ENCODE measurements at regions not wholly inside any gene's neighbourhood (a gene's known extent, or its start where the extent isn't known, plus 50 kb on each side); places are given as distances from the start of the nearest gene placed in this dataset.

GRCh38 chr1:48080331-48081255 is 83.4 kb upstream of the TRABD2B start:
- H3K27me3 ChIP-seq (ENCODE audit: control insufficient read depth, insufficient read depth, low read length) = no peaks in the 10 kb centered on the region
- H3K23ac ChIP-seq (ENCODE audit: low read depth, low read length) = no peak overlapping the region
- H4K5ac ChIP-seq (ENCODE audit: low read depth, low read length) = no peak overlapping the region
- H4K20me1 ChIP-seq (ENCODE audit: insufficient read depth, low read length) = no peaks in the 10 kb centered on the region
- no peak overlapping the region for H3K9ac ChIP-seq (ENCODE audit: low read depth, low read length)
- TF ChIP-seq SMC3 (IDR thresholded peaks at IDR 0.05; ENCODE audit: low read depth, low read length) (no peak), FOS (IDR thresholded peaks at IDR 0.05; ENCODE audit: low read depth, low read length) (no peak), CHD1 (IDR thresholded peaks at IDR 0.05; ENCODE audit: low read depth, low read length) (no peak), RCOR1 (IDR thresholded peaks at IDR 0.05; ENCODE audit: insufficient replicate concordance, low read length) (no peak), MAZ (IDR thresholded peaks at IDR 0.05; ENCODE audit: borderline replicate concordance, low read depth, low read length) (no peak)
- TF ChIP-seq, protein P1, sequence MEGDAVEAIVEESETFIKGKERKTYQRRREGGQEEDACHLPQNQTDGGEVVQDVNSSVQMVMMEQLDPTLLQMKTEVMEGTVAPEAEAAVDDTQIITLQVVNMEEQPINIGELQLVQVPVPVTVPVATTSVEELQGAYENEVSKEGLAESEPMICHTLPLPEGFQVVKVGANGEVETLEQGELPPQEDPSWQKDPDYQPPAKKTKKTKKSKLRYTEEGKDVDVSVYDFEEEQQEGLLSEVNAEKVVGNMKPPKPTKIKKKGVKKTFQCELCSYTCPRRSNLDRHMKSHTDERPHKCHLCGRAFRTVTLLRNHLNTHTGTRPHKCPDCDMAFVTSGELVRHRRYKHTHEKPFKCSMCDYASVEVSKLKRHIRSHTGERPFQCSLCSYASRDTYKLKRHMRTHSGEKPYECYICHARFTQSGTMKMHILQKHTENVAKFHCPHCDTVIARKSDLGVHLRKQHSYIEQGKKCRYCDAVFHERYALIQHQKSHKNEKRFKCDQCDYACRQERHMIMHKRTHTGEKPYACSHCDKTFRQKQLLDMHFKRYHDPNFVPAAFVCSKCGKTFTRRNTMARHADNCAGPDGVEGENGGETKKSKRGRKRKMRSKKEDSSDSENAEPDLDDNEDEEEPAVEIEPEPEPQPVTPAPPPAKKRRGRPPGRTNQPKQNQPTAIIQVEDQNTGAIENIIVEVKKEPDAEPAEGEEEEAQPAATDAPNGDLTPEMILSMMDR (conservative IDR thresholded peaks at IDR 0.05; ENCODE audit: low read depth, low read length) = no peak
- H2BK15ac ChIP-seq (ENCODE audit: low read depth, low read length) = no peak overlapping the region
- H3K56ac ChIP-seq (ENCODE audit: extremely low read depth, insufficient read depth, low read length) = no peak overlapping the region
- no peaks in the 10 kb centered on the region for H3K9me3 ChIP-seq (ENCODE audit: control insufficient read depth, insufficient read depth, low read length)
- no peaks in the 10 kb centered on the region for H3K9me1 ChIP-seq (ENCODE audit: insufficient read depth, low read length)
- no peaks in the 10 kb centered on the region for H3K36me3 ChIP-seq (ENCODE audit: control insufficient read depth, insufficient read depth, low read length)
- H3K4me3 ChIP-seq (ENCODE audit: insufficient read depth, low read depth, low read length) = no peak overlapping the region
- H2BK20ac ChIP-seq (ENCODE audit: low read depth, low read length) = no peak overlapping the region
- 10% methylated on average over 2 of the region's 6 CpGs; no CpG with 5 or more reads in 1 of the 2 experiments for WGBS, 2 experiments (ENCODE audit: extremely low coverage in 2 of 2, insufficient read length in 1 of 2)
- no peak overlapping the region for H3K27ac ChIP-seq (ENCODE audit: insufficient read depth, low read length)
- H3K14ac ChIP-seq (replicated peaks; ENCODE audit: low read depth, low read length) = no peak overlapping the region
- H3K18ac ChIP-seq (ENCODE audit: low read depth, low read length) = no peak overlapping the region
- ATAC-seq (ENCODE audit: low read depth) (no peak), DNase-seq (no peak)
- no peaks in the 10 kb centered on the region for H3K79me1 ChIP-seq (ENCODE audit: low read depth in 1 of 2, low read length in 2 of 2)
- no peak overlapping the region for H2AK9ac ChIP-seq (replicated peaks; ENCODE audit: low read depth, low read length, poor library complexity)
- H4K8ac ChIP-seq (ENCODE audit: low read depth in 2 of 2, low read length in 2 of 2) = no peak overlapping the region
- no peaks in the 10 kb centered on the region for H3K4me1 ChIP-seq (ENCODE audit: control insufficient read depth, insufficient read depth, low read length)
- no peak overlapping the region for H3K4me2 ChIP-seq (ENCODE audit: low read depth, low read length)
- ChIA-PET CTCF (no interaction called here), POLR2A (ENCODE audit: unreplicated experiment) (no interaction called here)
- in situ Hi-C loops (cut with MboI; ENCODE audit: low sequenced_read_pairs) = no loop called here
- intact Hi-C loops (cut with micrococcal nuclease) = no loop called here
- H2BK5ac ChIP-seq (ENCODE audit: low read depth, low read length, poor library complexity, severe bottlenecking) = no peak overlapping the region
- H4K91ac ChIP-seq (ENCODE audit: insufficient read depth, low read depth, low read length) = no peak overlapping the region
- H2BK120ac ChIP-seq (ENCODE audit: low read depth, low read length) = no peak overlapping the region
- H2AK5ac ChIP-seq (ENCODE audit: low read depth, low read length) = no peak overlapping the region
- H3K4ac ChIP-seq (ENCODE audit: low read depth, low read length) = no peak overlapping the region
- H2AFZ ChIP-seq (replicated peaks; ENCODE audit: low read length, poor library complexity) = no peak overlapping the region
- dilution Hi-C loops (cut with HindIII; ENCODE audit: low sequenced_read_pairs, unreplicated experiment) = no loop called here
- no TSS peak for BruUV-seq (replicated peaks)

All from IMR-90 (cell line).